WTC11 (cell line): ENCODE measurements at regions not wholly inside any gene's neighbourhood (a gene's known extent, or its start where the extent isn't known, plus 50 kb on each side); places are given as distances from the start of the nearest gene placed in this dataset.

Source experiments
- ATAC-seq: fragments of 200-7000 bp; cut with Tn5 transposase; 2 replicates; pipeline ENCODE4 v1.10.0; 2021; ENCODE audit warnings: mild to moderate bottlenecking, moderate library complexity
- CTCF ChIA-PET: fragments of 300-600 bp; sonication (Branson Sonifier 250); formaldehyde crosslinking; loops from one replicate; lab custom pipeline; 2021; ENCODE audit warnings: antibody characterized with exemption; lab: Charles Lee
- POLR2A ChIA-PET: fragments of 350-600 bp; sonication (Branson Sonifier 250); formaldehyde crosslinking; loops from one replicate; lab custom pipeline; 2021; ENCODE audit warnings: antibody characterized with exemption; lab: Charles Lee
- DNase-seq: peaks from one replicate; pipeline ENCODE4 v3.0.0; 2021; ENCODE audit warnings: low spot score
- H3K27ac Mint-ChIP-seq: 2 replicates; pipeline ENCODE4 v1.8.0; 2021; ENCODE audit warnings: mixed read lengths
- H3K27me3 Mint-ChIP-seq: 2 replicates; pipeline ENCODE4 v1.8.0; 2021; ENCODE audit warnings: low read depth, mild to moderate bottlenecking, moderate library complexity, mixed read lengths
- H3K36me3 Mint-ChIP-seq: 2 replicates; pipeline ENCODE4 v1.8.0; 2021; ENCODE audit warnings: mixed read lengths
- H3K4me1 Mint-ChIP-seq: 2 replicates; pipeline ENCODE4 v1.8.0; 2022; ENCODE audit warnings: mixed read lengths
- H3K4me3 Mint-ChIP-seq: 2 replicates; pipeline ENCODE4 v1.8.0; 2021; ENCODE audit warnings: mild to moderate bottlenecking, moderate library complexity, mixed read lengths
- H3K9me3 Mint-ChIP-seq: 2 replicates; pipeline ENCODE4 v1.8.0; 2021; ENCODE audit warnings: mixed read lengths
- ATF1 ChIP-seq: sonication (generic); formaldehyde crosslinking; IDR thresholded peaks from 2 replicates; pipeline ENCODE4 v1.8.1; 2023; ENCODE audit warnings: mild to moderate bottlenecking, moderate library complexity, missing genetic modification reagents
- IRF2 ChIP-seq: sonication (generic); formaldehyde crosslinking; IDR thresholded peaks from 2 replicates; pipeline ENCODE4 v1.8.0; 2022; ENCODE audit warnings: low read depth, missing genetic modification reagents, borderline replicate concordance
- MYBL2 ChIP-seq: sonication (generic); formaldehyde crosslinking; IDR thresholded peaks from 2 replicates; pipeline ENCODE4 v1.8.1; 2023; ENCODE audit warnings: mild to moderate bottlenecking, moderate library complexity, missing genetic modification reagents
- NFATC4 ChIP-seq: fragments of 250-450 bp; sonication (Bioruptor Pico); IDR thresholded peaks from 2 replicates; pipeline ENCODE4 v1.9.0; 2021; ENCODE audit warnings: mild to moderate bottlenecking
- NFYB ChIP-seq: sonication (generic); formaldehyde crosslinking; conservative IDR thresholded peaks from 2 replicates; pipeline ENCODE4 v1.8.0; 2022; ENCODE audit warnings: low read depth, missing genetic modification reagents
- NR3C1 ChIP-seq: sonication (generic); formaldehyde crosslinking; conservative IDR thresholded peaks from 2 replicates; pipeline ENCODE4 v1.8.1; 2023; ENCODE audit warnings: low read depth, mild to moderate bottlenecking, missing genetic modification reagents
- ZNF121 ChIP-seq: sonication (generic); formaldehyde crosslinking; IDR thresholded peaks from 2 replicates; pipeline ENCODE4 v1.8.0; 2023; ENCODE audit warnings: missing genetic modification reagents
- ZNF416 ChIP-seq: fragments of 250-450 bp; sonication (Bioruptor Pico); IDR thresholded peaks from 2 replicates; pipeline ENCODE4 v1.9.0; 2021; ENCODE audit warnings: mild to moderate bottlenecking, inconsistent platforms
- ZNF423 ChIP-seq: fragments of 250-450 bp; sonication (Bioruptor Pico); IDR thresholded peaks from 2 replicates; pipeline ENCODE4 v2.1.2; 2022; ENCODE audit warnings: mild to moderate bottlenecking, moderate library complexity
- TF ChIP-seq, protein P1 (sequence below): sonication (generic); formaldehyde crosslinking; IDR thresholded peaks from 2 replicates; pipeline ENCODE4 v1.8.1; 2022; ENCODE audit warnings: missing genetic modification reagents, borderline replicate concordance
- TF ChIP-seq, protein P2 (sequence below): sonication (generic); formaldehyde crosslinking; IDR thresholded peaks from 2 replicates; pipeline ENCODE4 v1.8.1; 2022; ENCODE audit warnings: mild to moderate bottlenecking, moderate library complexity, missing genetic modification reagents
- TF ChIP-seq, protein P3 (sequence below): fragments of 250-450 bp; sonication (Bioruptor Pico); IDR thresholded peaks from 2 replicates; pipeline ENCODE4 v1.9.0; 2021; ENCODE audit warnings: mild to moderate bottlenecking
- TF ChIP-seq, protein P4 (sequence below): fragments of 250-450 bp; sonication (Bioruptor Pico); IDR thresholded peaks from 2 replicates; pipeline ENCODE4 v1.8.0; 2021; ENCODE audit warnings: mild to moderate bottlenecking
- TF ChIP-seq, protein P5 (sequence below): sonication (generic); formaldehyde crosslinking; IDR thresholded peaks from 2 replicates; pipeline ENCODE4 v1.8.0; 2023; ENCODE audit warnings: missing genetic modification reagents, mild to moderate bottlenecking, borderline replicate concordance
- TF ChIP-seq, protein P6 (sequence below): sonication (generic); formaldehyde crosslinking; IDR thresholded peaks from 2 replicates; pipeline ENCODE4 v1.8.0; 2022; ENCODE audit warnings: missing genetic modification reagents
- TF ChIP-seq, protein P7 (sequence below): sonication (generic); formaldehyde crosslinking; IDR thresholded peaks from 2 replicates; pipeline ENCODE4 v1.8.1; 2023; ENCODE audit warnings: mild to moderate bottlenecking, missing genetic modification reagents, moderate library complexity
- TF ChIP-seq, protein P8 (sequence below): fragments of 250-450 bp; sonication (Bioruptor Pico); IDR thresholded peaks from 2 replicates; pipeline ENCODE4 v1.9.0; 2021; ENCODE audit warnings: moderate library complexity, mild to moderate bottlenecking, inconsistent platforms, borderline replicate concordance

DNA sequence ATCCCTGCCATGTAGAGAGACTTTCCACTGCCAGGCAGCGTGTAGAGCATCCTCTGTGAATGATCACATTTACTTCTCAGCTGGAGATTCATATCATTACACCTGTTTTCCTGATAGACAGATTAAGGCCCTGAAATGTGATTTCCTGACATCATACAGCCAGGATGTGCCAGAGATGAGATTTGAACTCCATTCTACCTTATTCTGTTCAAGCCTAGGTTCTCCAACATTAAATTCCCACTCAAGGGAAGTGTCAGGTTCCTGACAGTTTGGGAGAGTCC is 482.1 kb downstream of the RPS24 start:
- ChIA-PET CTCF (no interaction called here), POLR2A (no interaction called here)
- Mint-ChIP-seq H3K4me1 (peaks cover 2% of the 10 kb centered on the region; the same call in 1 of the 2 replicates), H3K4me3 (no peak overlapping the region), H3K9me3 (no peaks in the 10 kb centered on the region), H3K27me3 (no peaks in the 10 kb centered on the region; the same call in 1 of the 2 replicates), H3K36me3 (no peaks in the 10 kb centered on the region), H3K27ac (no peak overlapping the region)
- TF ChIP-seq, protein P1, sequence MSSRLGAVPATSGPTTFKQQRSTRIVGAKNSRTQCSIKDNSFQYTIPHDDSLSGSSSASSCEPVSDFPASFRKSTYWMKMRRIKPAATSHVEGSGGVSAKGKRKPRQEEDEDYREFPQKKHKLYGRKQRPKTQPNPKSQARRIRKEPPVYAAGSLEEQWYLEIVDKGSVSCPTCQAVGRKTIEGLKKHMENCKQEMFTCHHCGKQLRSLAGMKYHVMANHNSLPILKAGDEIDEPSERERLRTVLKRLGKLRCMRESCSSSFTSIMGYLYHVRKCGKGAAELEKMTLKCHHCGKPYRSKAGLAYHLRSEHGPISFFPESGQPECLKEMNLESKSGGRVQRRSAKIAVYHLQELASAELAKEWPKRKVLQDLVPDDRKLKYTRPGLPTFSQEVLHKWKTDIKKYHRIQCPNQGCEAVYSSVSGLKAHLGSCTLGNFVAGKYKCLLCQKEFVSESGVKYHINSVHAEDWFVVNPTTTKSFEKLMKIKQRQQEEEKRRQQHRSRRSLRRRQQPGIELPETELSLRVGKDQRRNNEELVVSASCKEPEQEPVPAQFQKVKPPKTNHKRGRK (CRISPR knock-in tag), result no peak
- no peak for DNase-seq
- ATAC-seq, result no peak

DNA sequence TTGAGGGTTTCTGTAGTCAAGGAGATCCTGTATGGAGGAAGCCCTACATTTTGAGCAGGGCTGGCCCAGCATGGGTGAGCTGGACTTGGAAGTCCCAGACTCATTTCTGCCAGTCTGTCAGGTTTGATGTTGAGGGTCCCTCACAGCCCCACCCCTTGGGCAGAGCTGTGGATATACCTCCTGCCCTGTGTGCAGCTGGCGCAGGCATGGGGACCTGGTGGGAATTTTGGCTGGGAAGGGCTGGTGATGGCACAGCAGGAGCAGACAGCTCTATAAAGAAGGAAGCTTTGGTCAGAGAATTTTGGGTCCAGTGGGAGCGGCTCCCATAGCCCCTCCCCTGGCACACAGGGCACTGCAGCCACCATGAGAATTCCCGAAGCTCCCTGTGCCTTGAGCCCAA is 482.6 kb downstream of the RPS24 start:
- Mint-ChIP-seq H3K9me3 (no peaks in the 10 kb centered on the region), H3K4me3 (no peak overlapping the region), H3K4me1 (peaks cover 7% of the 10 kb centered on the region), H3K27ac (no peak overlapping the region), H3K36me3 (no peaks in the 10 kb centered on the region), H3K27me3 (no peaks in the 10 kb centered on the region; the same call in 1 of the 2 replicates)
- no peak for ATAC-seq
- POLR2A ChIA-PET, result no interaction called here
- CTCF ChIA-PET, result no interaction called here
- no peak for DNase-seq
- TF ChIP-seq MYBL2 (CRISPR knock-in tag) (no peak), IRF2 (CRISPR knock-in tag) (no peak), NFYB (CRISPR knock-in tag) (no peak), ATF1 (CRISPR knock-in tag) (no peak), ZNF416 (CRISPR knock-in tag) (no peak), ZNF121 (CRISPR knock-in tag) (no peak), NFATC4 (no peak), NR3C1 (CRISPR knock-in tag) (no peak), ZNF423 (CRISPR knock-in tag) (no peak)
- TF ChIP-seq, protein P2, sequence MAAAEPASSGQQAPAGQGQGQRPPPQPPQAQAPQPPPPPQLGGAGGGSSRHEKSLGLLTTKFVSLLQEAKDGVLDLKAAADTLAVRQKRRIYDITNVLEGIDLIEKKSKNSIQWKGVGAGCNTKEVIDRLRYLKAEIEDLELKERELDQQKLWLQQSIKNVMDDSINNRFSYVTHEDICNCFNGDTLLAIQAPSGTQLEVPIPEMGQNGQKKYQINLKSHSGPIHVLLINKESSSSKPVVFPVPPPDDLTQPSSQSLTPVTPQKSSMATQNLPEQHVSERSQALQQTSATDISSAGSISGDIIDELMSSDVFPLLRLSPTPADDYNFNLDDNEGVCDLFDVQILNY (CRISPR knock-in tag), result no peak
- TF ChIP-seq, protein P3, sequence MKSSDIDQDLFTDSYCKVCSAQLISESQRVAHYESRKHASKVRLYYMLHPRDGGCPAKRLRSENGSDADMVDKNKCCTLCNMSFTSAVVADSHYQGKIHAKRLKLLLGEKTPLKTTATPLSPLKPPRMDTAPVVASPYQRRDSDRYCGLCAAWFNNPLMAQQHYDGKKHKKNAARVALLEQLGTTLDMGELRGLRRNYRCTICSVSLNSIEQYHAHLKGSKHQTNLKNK, result no peak
- TF ChIP-seq, protein P4, sequence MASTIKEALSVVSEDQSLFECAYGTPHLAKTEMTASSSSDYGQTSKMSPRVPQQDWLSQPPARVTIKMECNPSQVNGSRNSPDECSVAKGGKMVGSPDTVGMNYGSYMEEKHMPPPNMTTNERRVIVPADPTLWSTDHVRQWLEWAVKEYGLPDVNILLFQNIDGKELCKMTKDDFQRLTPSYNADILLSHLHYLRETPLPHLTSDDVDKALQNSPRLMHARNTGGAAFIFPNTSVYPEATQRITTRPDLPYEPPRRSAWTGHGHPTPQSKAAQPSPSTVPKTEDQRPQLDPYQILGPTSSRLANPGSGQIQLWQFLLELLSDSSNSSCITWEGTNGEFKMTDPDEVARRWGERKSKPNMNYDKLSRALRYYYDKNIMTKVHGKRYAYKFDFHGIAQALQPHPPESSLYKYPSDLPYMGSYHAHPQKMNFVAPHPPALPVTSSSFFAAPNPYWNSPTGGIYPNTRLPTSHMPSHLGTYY, result no peak
- TF ChIP-seq, protein P5, sequence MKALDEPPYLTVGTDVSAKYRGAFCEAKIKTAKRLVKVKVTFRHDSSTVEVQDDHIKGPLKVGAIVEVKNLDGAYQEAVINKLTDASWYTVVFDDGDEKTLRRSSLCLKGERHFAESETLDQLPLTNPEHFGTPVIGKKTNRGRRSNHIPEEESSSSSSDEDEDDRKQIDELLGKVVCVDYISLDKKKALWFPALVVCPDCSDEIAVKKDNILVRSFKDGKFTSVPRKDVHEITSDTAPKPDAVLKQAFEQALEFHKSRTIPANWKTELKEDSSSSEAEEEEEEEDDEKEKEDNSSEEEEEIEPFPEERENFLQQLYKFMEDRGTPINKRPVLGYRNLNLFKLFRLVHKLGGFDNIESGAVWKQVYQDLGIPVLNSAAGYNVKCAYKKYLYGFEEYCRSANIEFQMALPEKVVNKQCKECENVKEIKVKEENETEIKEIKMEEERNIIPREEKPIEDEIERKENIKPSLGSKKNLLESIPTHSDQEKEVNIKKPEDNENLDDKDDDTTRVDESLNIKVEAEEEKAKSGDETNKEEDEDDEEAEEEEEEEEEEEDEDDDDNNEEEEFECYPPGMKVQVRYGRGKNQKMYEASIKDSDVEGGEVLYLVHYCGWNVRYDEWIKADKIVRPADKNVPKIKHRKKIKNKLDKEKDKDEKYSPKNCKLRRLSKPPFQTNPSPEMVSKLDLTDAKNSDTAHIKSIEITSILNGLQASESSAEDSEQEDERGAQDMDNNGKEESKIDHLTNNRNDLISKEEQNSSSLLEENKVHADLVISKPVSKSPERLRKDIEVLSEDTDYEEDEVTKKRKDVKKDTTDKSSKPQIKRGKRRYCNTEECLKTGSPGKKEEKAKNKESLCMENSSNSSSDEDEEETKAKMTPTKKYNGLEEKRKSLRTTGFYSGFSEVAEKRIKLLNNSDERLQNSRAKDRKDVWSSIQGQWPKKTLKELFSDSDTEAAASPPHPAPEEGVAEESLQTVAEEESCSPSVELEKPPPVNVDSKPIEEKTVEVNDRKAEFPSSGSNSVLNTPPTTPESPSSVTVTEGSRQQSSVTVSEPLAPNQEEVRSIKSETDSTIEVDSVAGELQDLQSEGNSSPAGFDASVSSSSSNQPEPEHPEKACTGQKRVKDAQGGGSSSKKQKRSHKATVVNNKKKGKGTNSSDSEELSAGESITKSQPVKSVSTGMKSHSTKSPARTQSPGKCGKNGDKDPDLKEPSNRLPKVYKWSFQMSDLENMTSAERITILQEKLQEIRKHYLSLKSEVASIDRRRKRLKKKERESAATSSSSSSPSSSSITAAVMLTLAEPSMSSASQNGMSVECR, result no peak
- TF ChIP-seq, protein P6, sequence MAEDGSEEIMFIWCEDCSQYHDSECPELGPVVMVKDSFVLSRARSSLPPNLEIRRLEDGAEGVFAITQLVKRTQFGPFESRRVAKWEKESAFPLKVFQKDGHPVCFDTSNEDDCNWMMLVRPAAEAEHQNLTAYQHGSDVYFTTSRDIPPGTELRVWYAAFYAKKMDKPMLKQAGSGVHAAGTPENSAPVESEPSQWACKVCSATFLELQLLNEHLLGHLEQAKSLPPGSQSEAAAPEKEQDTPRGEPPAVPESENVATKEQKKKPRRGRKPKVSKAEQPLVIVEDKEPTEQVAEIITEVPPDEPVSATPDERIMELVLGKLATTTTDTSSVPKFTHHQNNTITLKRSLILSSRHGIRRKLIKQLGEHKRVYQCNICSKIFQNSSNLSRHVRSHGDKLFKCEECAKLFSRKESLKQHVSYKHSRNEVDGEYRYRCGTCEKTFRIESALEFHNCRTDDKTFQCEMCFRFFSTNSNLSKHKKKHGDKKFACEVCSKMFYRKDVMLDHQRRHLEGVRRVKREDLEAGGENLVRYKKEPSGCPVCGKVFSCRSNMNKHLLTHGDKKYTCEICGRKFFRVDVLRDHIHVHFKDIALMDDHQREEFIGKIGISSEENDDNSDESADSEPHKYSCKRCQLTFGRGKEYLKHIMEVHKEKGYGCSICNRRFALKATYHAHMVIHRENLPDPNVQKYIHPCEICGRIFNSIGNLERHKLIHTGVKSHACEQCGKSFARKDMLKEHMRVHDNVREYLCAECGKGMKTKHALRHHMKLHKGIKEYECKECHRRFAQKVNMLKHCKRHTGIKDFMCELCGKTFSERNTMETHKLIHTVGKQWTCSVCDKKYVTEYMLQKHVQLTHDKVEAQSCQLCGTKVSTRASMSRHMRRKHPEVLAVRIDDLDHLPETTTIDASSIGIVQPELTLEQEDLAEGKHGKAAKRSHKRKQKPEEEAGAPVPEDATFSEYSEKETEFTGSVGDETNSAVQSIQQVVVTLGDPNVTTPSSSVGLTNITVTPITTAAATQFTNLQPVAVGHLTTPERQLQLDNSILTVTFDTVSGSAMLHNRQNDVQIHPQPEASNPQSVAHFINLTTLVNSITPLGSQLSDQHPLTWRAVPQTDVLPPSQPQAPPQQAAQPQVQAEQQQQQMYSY (CRISPR knock-in tag), result no peak
- TF ChIP-seq, protein P7, sequence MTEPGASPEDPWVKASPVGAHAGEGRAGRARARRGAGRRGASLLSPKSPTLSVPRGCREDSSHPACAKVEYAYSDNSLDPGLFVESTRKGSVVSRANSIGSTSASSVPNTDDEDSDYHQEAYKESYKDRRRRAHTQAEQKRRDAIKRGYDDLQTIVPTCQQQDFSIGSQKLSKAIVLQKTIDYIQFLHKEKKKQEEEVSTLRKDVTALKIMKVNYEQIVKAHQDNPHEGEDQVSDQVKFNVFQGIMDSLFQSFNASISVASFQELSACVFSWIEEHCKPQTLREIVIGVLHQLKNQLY (CRISPR knock-in tag), result no peak
- TF ChIP-seq, protein P8, sequence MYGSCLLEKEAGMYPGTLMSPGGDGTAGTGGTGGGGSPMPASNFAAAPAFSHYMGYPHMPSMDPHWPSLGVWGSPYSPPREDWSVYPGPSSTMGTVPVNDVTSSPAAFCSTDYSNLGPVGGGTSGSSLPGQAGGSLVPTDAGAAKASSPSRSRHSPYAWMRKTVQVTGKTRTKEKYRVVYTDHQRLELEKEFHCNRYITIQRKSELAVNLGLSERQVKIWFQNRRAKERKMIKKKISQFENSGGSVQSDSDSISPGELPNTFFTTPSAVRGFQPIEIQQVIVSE (CRISPR knock-in tag), result no peak
